ENCODE measurements at regions not wholly inside any gene's neighbourhood (a gene's known extent, or its start where the extent isn't known, plus 50 kb on each side); places are given as distances from the start of the nearest gene placed in this dataset.

DNA sequence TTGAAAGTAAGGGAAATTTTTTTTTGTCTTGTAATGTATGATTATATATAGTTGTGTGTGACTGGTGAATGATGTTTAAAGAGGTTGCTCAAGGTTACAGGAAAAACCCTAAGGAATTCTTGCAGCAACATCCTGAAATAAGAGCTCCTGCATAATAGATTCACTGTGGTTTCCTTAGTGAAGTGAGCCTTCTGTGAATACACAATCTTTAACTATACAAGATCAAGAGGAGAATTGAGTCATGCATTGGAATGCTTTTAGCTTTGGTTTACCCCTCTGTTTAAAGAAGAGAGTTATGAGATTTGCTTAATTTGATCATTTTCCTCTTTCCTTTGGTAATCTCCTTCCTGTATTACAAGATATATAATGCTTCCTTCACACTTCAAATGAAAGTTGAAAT, 141.6 kb upstream of the EYA4 start:
- no peak for DNase-seq
- Histone ChIP-seq H3K4me1 (peaks cover 0 to 9% (median 0%) of the 10 kb centered on the region in 9 donors), H3K9me3 (no peaks in the 10 kb centered on the region), H3K27ac (no peak overlapping the region), H3K36me3 (no peaks in the 10 kb centered on the region), H3K4me3 (no peak overlapping the region), H3K27me3 (no peaks in the 10 kb centered on the region)
- intact Hi-C loops (cut with DNase I), result no loop called here
- TF ChIP-seq, protein P1, sequence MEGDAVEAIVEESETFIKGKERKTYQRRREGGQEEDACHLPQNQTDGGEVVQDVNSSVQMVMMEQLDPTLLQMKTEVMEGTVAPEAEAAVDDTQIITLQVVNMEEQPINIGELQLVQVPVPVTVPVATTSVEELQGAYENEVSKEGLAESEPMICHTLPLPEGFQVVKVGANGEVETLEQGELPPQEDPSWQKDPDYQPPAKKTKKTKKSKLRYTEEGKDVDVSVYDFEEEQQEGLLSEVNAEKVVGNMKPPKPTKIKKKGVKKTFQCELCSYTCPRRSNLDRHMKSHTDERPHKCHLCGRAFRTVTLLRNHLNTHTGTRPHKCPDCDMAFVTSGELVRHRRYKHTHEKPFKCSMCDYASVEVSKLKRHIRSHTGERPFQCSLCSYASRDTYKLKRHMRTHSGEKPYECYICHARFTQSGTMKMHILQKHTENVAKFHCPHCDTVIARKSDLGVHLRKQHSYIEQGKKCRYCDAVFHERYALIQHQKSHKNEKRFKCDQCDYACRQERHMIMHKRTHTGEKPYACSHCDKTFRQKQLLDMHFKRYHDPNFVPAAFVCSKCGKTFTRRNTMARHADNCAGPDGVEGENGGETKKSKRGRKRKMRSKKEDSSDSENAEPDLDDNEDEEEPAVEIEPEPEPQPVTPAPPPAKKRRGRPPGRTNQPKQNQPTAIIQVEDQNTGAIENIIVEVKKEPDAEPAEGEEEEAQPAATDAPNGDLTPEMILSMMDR (IDR thresholded peaks at IDR 0.05), result no peak
- no peak for ATAC-seq

DNA sequence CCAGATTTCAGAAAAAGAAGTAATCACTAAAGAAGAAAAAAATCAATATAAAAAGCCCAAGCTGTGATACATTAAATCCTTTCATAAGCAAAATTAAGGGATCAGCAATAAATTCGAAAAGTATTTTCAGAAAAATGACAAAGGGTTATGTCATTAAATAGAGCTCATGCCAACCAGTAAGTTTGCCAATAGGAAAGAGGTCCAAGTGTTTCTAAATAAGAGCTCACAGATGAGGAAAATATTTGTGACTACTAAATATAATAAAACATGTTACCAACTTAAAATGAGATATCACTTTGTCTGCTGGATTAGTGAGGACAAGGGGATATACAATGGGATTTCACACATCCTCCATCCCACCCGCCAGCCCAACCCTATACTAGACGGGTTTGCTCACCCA, 140.3 kb upstream of the EYA4 start:
- DNase-seq (no peak), ATAC-seq (peak in 2 of 8 donors; percentile 31 to 69)
- no peak overlapping the region for H3K27ac ChIP-seq
- peaks cover 0 to 9% (median 0%) of the 10 kb centered on the region in 9 donors for H3K4me1 ChIP-seq
- WGBS, 2 donors, result 51 to 59% methylated on average over 3 of the region's 3 CpGs
- H3K27me3 ChIP-seq, result no peaks in the 10 kb centered on the region
- no peaks in the 10 kb centered on the region for H3K36me3 ChIP-seq
- intact Hi-C loops (cut with DNase I), result no loop called here
- H3K9me3 ChIP-seq, result no peaks in the 10 kb centered on the region
- no peak overlapping the region for H3K4me3 ChIP-seq
- TF ChIP-seq, protein P1 (IDR thresholded peaks at IDR 0.05), result no peak

DNA sequence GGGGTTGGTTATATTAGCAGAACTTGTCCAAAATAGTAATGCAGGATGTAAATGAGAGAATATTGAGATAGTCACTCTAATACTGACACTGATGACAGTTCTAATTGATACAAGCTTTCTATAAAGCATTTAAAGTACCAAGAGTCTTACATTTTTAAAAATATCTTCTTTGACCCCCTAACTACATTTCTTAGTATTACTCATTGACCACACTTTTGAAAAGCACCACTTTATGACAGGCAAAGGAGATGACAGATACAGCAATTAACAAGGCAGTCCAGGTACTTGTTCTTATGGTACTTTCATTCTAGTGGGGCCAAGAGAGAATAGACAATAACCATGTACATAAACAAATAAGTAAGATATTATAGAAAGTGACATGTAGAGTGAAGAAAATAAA, 139.4 kb upstream of the EYA4 start:
- ATAC-seq (no peak), DNase-seq (no peak)
- Histone ChIP-seq H3K4me3 (no peak overlapping the region), H3K36me3 (no peaks in the 10 kb centered on the region), H3K9me3 (no peaks in the 10 kb centered on the region), H3K27me3 (no peaks in the 10 kb centered on the region), H3K4me1 (peaks cover 0 to 9% (median 0%) of the 10 kb centered on the region in 9 donors), H3K27ac (no peak overlapping the region)
- TF ChIP-seq, protein P1 (IDR thresholded peaks at IDR 0.05), result no peak
- intact Hi-C loops (cut with DNase I), result no loop called here

DNA sequence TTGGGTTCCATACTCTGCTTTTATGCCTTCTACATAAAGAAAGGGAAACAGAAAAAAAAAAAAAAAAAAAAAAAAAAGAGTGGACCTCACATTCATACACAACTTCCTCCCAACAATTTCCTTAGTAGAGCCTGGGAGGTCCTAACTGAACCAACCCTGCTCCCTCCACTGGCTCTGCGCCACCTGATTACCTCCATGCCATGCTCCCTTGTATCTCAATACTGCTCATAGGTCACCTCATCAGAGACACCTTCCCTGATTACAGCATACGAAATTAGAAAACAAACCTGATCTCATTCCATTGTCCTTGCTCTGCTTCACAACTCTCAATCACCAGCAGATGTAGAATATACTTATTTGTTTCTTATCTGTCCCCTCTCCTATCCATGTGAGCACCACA, 134.2 kb upstream of the EYA4 start:
- no peaks in the 10 kb centered on the region for H3K4me1 ChIP-seq
- DNase-seq, result no peak
- ATAC-seq, result no peak
- no peaks in the 10 kb centered on the region for H3K36me3 ChIP-seq
- no peak overlapping the region for H3K27ac ChIP-seq
- H3K4me3 ChIP-seq, result no peak overlapping the region
- intact Hi-C loops (cut with DNase I), result no loop called here
- TF ChIP-seq, protein P1 (IDR thresholded peaks at IDR 0.05), result no peak
- no peaks in the 10 kb centered on the region for H3K9me3 ChIP-seq
- WGBS, 2 donors, result 70 to 82% methylated on average over 2 of the region's 2 CpGs
- H3K27me3 ChIP-seq, result no peaks in the 10 kb centered on the region

DNA sequence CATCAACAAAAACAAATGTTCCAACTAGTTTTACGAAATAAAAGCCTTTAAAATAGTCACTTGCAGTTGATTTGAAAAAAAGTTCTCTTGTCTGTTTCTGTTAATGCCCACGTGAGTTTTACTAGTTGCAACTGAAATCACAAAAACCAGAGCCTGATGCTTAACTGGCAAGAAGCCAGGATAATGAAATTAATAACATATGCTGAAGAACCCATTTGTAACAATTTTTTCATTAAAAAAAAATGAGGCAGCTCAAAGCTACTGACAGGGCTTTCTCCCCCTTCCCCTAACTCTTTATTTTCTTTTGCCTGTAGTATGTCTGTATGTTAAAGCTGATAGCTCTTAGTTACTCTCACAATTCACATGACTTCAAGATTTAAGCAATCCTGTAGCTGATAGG, 132.7 kb upstream of the EYA4 start:
- 33 to 53% methylated on average over 2 of the region's 2 CpGs for WGBS, 2 donors
- intact Hi-C loops (cut with DNase I), result no loop called here

More for the DNA sequence above, 132.7 kb upstream of the EYA4 start:
- TF ChIP-seq, protein P1 (IDR thresholded peaks at IDR 0.05), result no peak
- Histone ChIP-seq H3K4me1 (no peaks in the 10 kb centered on the region), H3K27me3 (no peaks in the 10 kb centered on the region), H3K9me3 (no peaks in the 10 kb centered on the region), H3K27ac (no peak overlapping the region), H3K4me3 (no peak overlapping the region), H3K36me3 (no peaks in the 10 kb centered on the region)
- DNase-seq (no peak), ATAC-seq (no peak)

All from heart right ventricle (tissue), 16 donors.